Mesenchymal stem cell (in vitro differentiated cells and primary cell): ENCODE measurements at regions not wholly inside any gene's neighbourhood (a gene's known extent, or its start where the extent isn't known, plus 50 kb on each side); places are given as distances from the start of the nearest gene placed in this dataset.

Source experiments
- DNase-seq: peaks from one replicate; pipeline ENCODE4 v3.0.0-alpha.2; 2013
- H2AFZ ChIP-seq: one replicate; pipeline ENCODE4 v1.6.1; 2013; ENCODE audit warnings: low read depth, mild to moderate bottlenecking, control low read depth, inconsistent platforms, low read length, moderate library complexity
- H2AK5ac ChIP-seq: 2 replicates; pipeline ENCODE4 v1.6.1; 2013; ENCODE audit warnings: low read length, moderate library complexity, mild to moderate bottlenecking, inconsistent platforms; ENCODE audit not compliant: severe bottlenecking
- H2BK120ac ChIP-seq: one replicate; pipeline ENCODE4 v1.6.1; 2013; ENCODE audit warnings: low read depth, mild to moderate bottlenecking, inconsistent platforms, low read length, moderate library complexity
- H2BK12ac ChIP-seq, 2 experiments: one replicate each; pipeline ENCODE4 v1.6.1; 2013; ENCODE audit warnings: inconsistent platforms in 2 of 2, low read length in 2 of 2, mild to moderate bottlenecking in 2 of 2, moderate library complexity in 2 of 2, control low read depth in 1 of 2
- H2BK15ac ChIP-seq: one replicate; pipeline ENCODE4 v1.6.1; 2013; ENCODE audit warnings: mild to moderate bottlenecking, low read depth, inconsistent platforms; ENCODE audit not compliant: poor library complexity, severe bottlenecking
- H2BK5ac ChIP-seq: 2 replicates; pipeline ENCODE4 v1.6.1; 2013; ENCODE audit warnings: low read depth, mild to moderate bottlenecking, low read length, control low read depth, inconsistent platforms; ENCODE audit not compliant: poor library complexity, severe bottlenecking
- H3K14ac ChIP-seq, 2 experiments: one replicate each; pipeline ENCODE4 v1.6.1; 2013; ENCODE audit warnings: inconsistent platforms in 2 of 2, low read length in 2 of 2, control low read depth in 1 of 2, mild to moderate bottlenecking in 1 of 2, moderate library complexity in 1 of 2
- H3K18ac ChIP-seq, 2 experiments: one replicate each; pipeline ENCODE4 v1.6.1; 2013; ENCODE audit warnings: inconsistent platforms in 2 of 2, low read length in 2 of 2, control low read depth in 1 of 2, low read depth in 1 of 2, mild to moderate bottlenecking in 1 of 2
- H3K23ac ChIP-seq, 2 experiments: one replicate each; pipeline ENCODE4 v1.6.1; 2013; ENCODE audit warnings: inconsistent platforms in 2 of 2, low read length in 2 of 2, mild to moderate bottlenecking in 2 of 2, moderate library complexity in 2 of 2, control low read depth in 1 of 2
- H3K27ac ChIP-seq: 2 replicates; pipeline ENCODE4 v1.5.1; 2013; ENCODE audit warnings: mild to moderate bottlenecking, moderate library complexity, low read length, control low read depth, inconsistent platforms; ENCODE audit not compliant: poor library complexity, severe bottlenecking
- H3K27me3 ChIP-seq, 2 experiments: 2 replicates each; pipeline versions ENCODE4 v1.6.1 to v1.7.0; 2013; ENCODE audit warnings: low read length in 2 of 2, mild to moderate bottlenecking in 2 of 2, moderate library complexity in 2 of 2, control low read depth in 1 of 2, inconsistent platforms in 1 of 2; ENCODE audit not compliant: control insufficient read depth in 1 of 2, insufficient read depth in 1 of 2
- H3K36me3 ChIP-seq, 2 experiments: 2 replicates each; pipeline versions ENCODE4 v1.6.1 to v1.7.0; 2013; ENCODE audit warnings: low read length in 2 of 2, control low read depth in 1 of 2, inconsistent platforms in 1 of 2, low read depth in 1 of 2, mild to moderate bottlenecking in 1 of 2; ENCODE audit not compliant: insufficient read depth in 2 of 2, control insufficient read depth in 1 of 2
- H3K4ac ChIP-seq, 2 experiments: one replicate each; pipeline ENCODE4 v1.6.1; 2013; ENCODE audit warnings: inconsistent platforms in 2 of 2, low read length in 2 of 2, mild to moderate bottlenecking in 2 of 2, moderate library complexity in 2 of 2, control low read depth in 1 of 2, low read depth in 1 of 2
- H3K4me1 ChIP-seq: 2 replicates; pipeline ENCODE4 v1.6.1; 2013; ENCODE audit warnings: low read depth, low read length, control low read depth; ENCODE audit not compliant: control insufficient read depth, insufficient read depth
- H3K4me2 ChIP-seq: 2 replicates; pipeline ENCODE4 v1.6.1; 2013; ENCODE audit warnings: low read length, mild to moderate bottlenecking, inconsistent platforms; ENCODE audit not compliant: poor library complexity, severe bottlenecking
- H3K4me3 ChIP-seq, 2 experiments: 2 replicates each; pipeline versions ENCODE4 v1.5.1 to v1.7.0; 2013; ENCODE audit warnings: low read length in 2 of 2, mild to moderate bottlenecking in 2 of 2, control low read depth in 1 of 2, low read depth in 1 of 2; ENCODE audit not compliant: insufficient read depth in 1 of 2
- H3K79me1 ChIP-seq: replicated peaks from 2 replicates; pipeline ENCODE4 v1.6.1; 2013; ENCODE audit warnings: mild to moderate bottlenecking, control low read depth, low read length, inconsistent platforms; ENCODE audit not compliant: poor library complexity, severe bottlenecking
- H3K9ac ChIP-seq: 2 replicates; pipeline ENCODE4 v1.7.0; 2013; ENCODE audit warnings: mild to moderate bottlenecking, low read length, moderate library complexity
- H3K9me3 ChIP-seq: 2 replicates; pipeline ENCODE4 v1.7.0; 2013; ENCODE audit warnings: mild to moderate bottlenecking, low read length; ENCODE audit not compliant: control insufficient read depth
- H4K8ac ChIP-seq: one replicate; pipeline ENCODE4 v1.6.1; 2013; ENCODE audit warnings: inconsistent platforms, mild to moderate bottlenecking, low read length, moderate library complexity
- H4K91ac ChIP-seq: one replicate; pipeline ENCODE4 v1.6.1; 2013; ENCODE audit warnings: mild to moderate bottlenecking, low read length, inconsistent platforms
- WGBS: methylation state at CpG from one replicate; pipeline ENCODE4 v1.1.7; 2013; ENCODE audit warnings: mixed read lengths; 5-methylcytosine and 5-hydroxymethylcytosine counted together

GRCh38 chr13:82681535-82681934 is 1200.7 kb downstream of the SLITRK1 start:
- Histone ChIP-seq H3K79me1 (no peaks in the 10 kb centered on the region), H2BK120ac (no peak overlapping the region), H3K4ac (no peak overlapping the region), H3K9me3 (peaks cover 8% of the 10 kb centered on the region), H2BK12ac (no peak overlapping the region), H2BK15ac (no peak overlapping the region), H3K4me1 (no peaks in the 10 kb centered on the region), H3K27ac (no peak overlapping the region), H4K91ac (no peak overlapping the region), H2AK5ac (no peak overlapping the region), H3K4me2 (no peak overlapping the region), H2BK5ac (no peak overlapping the region), H3K18ac (no peak overlapping the region), H4K8ac (no peak overlapping the region), H3K27me3 (no peaks in the 10 kb centered on the region), H3K36me3 (no peaks in the 10 kb centered on the region), H3K23ac (no peak overlapping the region), H3K9ac (no peak overlapping the region), H3K4me3 (no peak overlapping the region), H2AFZ (no peak overlapping the region), H3K14ac (no peak overlapping the region)
- WGBS, result 76% methylated on average over 4 of the region's 4 CpGs
- no peak for DNase-seq

GRCh38 chr13:82678052-82678451 is 1204.2 kb downstream of the SLITRK1 start:
- H2BK15ac ChIP-seq, result no peak overlapping the region
- DNase-seq, result no peak
- WGBS, result 100% methylated on average over 2 of the region's 3 CpGs
- H3K4me2 ChIP-seq, result no peak overlapping the region
- no peak overlapping the region for H4K8ac ChIP-seq
- H2BK12ac ChIP-seq, result no peak overlapping the region
- no peaks in the 10 kb centered on the region for H3K79me1 ChIP-seq
- H3K36me3 ChIP-seq, result no peaks in the 10 kb centered on the region
- no peak overlapping the region for H2BK5ac ChIP-seq
- no peak overlapping the region for H3K23ac ChIP-seq
- no peaks in the 10 kb centered on the region for H3K4me1 ChIP-seq
- H3K14ac ChIP-seq, result no peak overlapping the region
- H3K4me3 ChIP-seq, result no peak overlapping the region
- no peak overlapping the region for H2AK5ac ChIP-seq
- no peak overlapping the region for H3K27ac ChIP-seq
- H2BK120ac ChIP-seq, result no peak overlapping the region
- no peak overlapping the region for H3K18ac ChIP-seq
- H4K91ac ChIP-seq, result no peak overlapping the region
- H3K27me3 ChIP-seq, result no peaks in the 10 kb centered on the region
- no peak overlapping the region for H3K9ac ChIP-seq
- H3K9me3 ChIP-seq, result peaks cover 7% of the 10 kb centered on the region
- no peak overlapping the region for H3K4ac ChIP-seq
- no peak overlapping the region for H2AFZ ChIP-seq

DNA sequence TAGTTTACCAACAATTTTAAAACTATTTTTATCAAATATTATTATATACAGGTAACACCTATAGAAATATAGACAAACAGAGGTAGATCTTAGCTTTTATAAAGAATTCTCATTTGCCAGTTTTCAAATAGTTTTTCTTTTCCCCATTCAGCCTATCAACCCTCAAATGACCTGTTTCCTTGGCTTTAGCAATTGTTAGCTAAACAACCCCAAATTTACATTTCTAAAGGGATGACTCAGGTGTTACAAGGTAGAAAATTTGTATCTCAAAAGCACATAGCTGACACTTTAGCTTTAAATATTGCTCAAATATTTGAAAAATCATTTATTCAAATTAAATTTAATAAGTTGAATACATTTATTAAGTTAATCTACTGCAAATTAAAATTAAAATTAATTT is 1207.2 kb downstream of the SLITRK1 start:
- Histone ChIP-seq H4K8ac (no peak overlapping the region), H3K14ac (no peak overlapping the region), H2BK12ac (no peak overlapping the region), H2BK15ac (no peak overlapping the region), H3K4me3 (no peak overlapping the region), H3K23ac (no peak overlapping the region), H2BK120ac (no peak overlapping the region), H3K36me3 (no peaks in the 10 kb centered on the region), H3K9ac (no peak overlapping the region), H3K4me2 (no peak overlapping the region), H3K27me3 (no peaks in the 10 kb centered on the region), H4K91ac (no peak overlapping the region), H2AK5ac (no peak overlapping the region), H3K79me1 (no peaks in the 10 kb centered on the region), H3K18ac (no peak overlapping the region), H3K4ac (no peak overlapping the region), H2BK5ac (no peak overlapping the region), H3K9me3 (no peaks in the 10 kb centered on the region), H3K27ac (no peak overlapping the region), H3K4me1 (no peaks in the 10 kb centered on the region), H2AFZ (no peak overlapping the region)
- DNase-seq, result no peak

DNA sequence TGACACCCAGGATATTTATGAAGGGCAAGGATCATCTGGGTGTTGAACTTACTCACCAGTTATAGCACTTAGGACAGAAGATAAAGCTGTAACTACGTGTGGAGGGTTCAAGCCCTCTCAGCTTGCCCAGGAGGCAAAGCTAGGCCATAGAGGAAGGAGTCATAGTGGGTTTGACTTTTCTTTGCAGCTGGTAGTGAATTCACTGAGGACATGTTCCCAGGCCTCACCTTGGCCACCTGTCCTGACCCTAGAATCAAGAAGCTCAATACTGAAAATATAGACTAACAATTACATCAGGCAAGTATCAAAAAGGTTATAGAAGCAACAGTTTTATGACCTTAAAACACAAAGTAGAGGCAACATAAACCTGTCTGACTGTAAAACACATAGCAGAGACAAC is 1207.7 kb downstream of the SLITRK1 start:
- no peaks in the 10 kb centered on the region for H3K4me1 ChIP-seq
- no peak overlapping the region for H3K4me2 ChIP-seq
- H3K27ac ChIP-seq, result no peak overlapping the region
- H3K79me1 ChIP-seq, result no peaks in the 10 kb centered on the region
- no peak overlapping the region for H3K4ac ChIP-seq
- no peaks in the 10 kb centered on the region for H3K9me3 ChIP-seq
- no peak overlapping the region for H4K8ac ChIP-seq
- WGBS, result 33% methylated on average over 1 of the region's 1 CpG
- no peak overlapping the region for H2AFZ ChIP-seq
- no peak overlapping the region for H2BK5ac ChIP-seq
- DNase-seq, result no peak
- no peak overlapping the region for H3K9ac ChIP-seq
- H2AK5ac ChIP-seq, result no peak overlapping the region
- H4K91ac ChIP-seq, result no peak overlapping the region
- no peak overlapping the region for H3K4me3 ChIP-seq
- H3K18ac ChIP-seq, result no peak overlapping the region
- H3K14ac ChIP-seq, result peak overlapping the region in 1 of 2 experiments; percentile 71
- H3K36me3 ChIP-seq, result no peaks in the 10 kb centered on the region
- no peak overlapping the region for H2BK12ac ChIP-seq
- no peaks in the 10 kb centered on the region for H3K27me3 ChIP-seq
- H3K23ac ChIP-seq, result no peak overlapping the region
- H2BK15ac ChIP-seq, result no peak overlapping the region
- H2BK120ac ChIP-seq, result no peak overlapping the region
